ENCODE measurements at regions not wholly inside any gene's neighbourhood (a gene's known extent, or its start where the extent isn't known, plus 50 kb on each side); places are given as distances from the start of the nearest gene placed in this dataset.

- Histone ChIP-seq H3K36me3 (no peaks in the 10 kb centered on the region), H3K27me3 (no peaks in the 10 kb centered on the region), H3K9me3 (no peaks in the 10 kb centered on the region), H3K4me1 (peaks cover 0 to 23% (median 2%) of the 10 kb centered on the region in 4 donors), H3K27ac (peak overlapping the region in 2 of 4 donors; percentile 81 to 86), H3K4me3 (peak overlapping the region in 2 of 4 donors; percentile 49 to 59)
- TF ChIP-seq CTCF (IDR thresholded peaks at IDR 0.05), result no peak
- TF ChIP-seq POLR2A (IDR thresholded peaks at IDR 0.05), result no peak
- DNase-seq, result no peak
Measured at GRCh38 chr1:203424861-203425662, 50.5 kb upstream of the PRELP start.

- Histone ChIP-seq H3K27me3 (no peaks in the 10 kb centered on the region), H3K4me1 (peaks cover 0 to 23% (median 2%) of the 10 kb centered on the region in 4 donors), H3K36me3 (no peaks in the 10 kb centered on the region), H3K9me3 (no peaks in the 10 kb centered on the region), H3K27ac (peak overlapping the region in 3 of 4 donors; percentile 49 to 86 (median 81)), H3K4me3 (peak overlapping the region in 2 of 4 donors; percentile 49 to 59)
- TF ChIP-seq POLR2A (IDR thresholded peaks at IDR 0.05), result no peak
- TF ChIP-seq CTCF (IDR thresholded peaks at IDR 0.05), result peak in 2 of 6 experiments; percentile 13
- no peak for DNase-seq
Measured at GRCh38 chr1:203425663-203425975, 50.0 kb upstream of the PRELP start.

Data from Peyer's patch (tissue), 4 donors.